Astrocyte (in vitro differentiated cells and primary cell): ENCODE measurements at regions not wholly inside any gene's neighbourhood (a gene's known extent, or its start where the extent isn't known, plus 50 kb on each side); places are given as distances from the start of the nearest gene placed in this dataset.

ENCODE experiments used
- DNase-seq: peaks from one replicate; pipeline ENCODE4 v3.0.0-alpha.2; 2010; ENCODE audit warnings: low read depth
- FAIRE-seq: peaks from 2 replicates; lab custom pipeline; 2011; peaks lifted over from hg19 to GRCh38; lab: Jason Lieb, UNC
- H2AFZ ChIP-seq: 2 replicates; pipeline ENCODE4 v1.6.0; 2012; ENCODE audit warnings: low read depth, low read length, inconsistent platforms
- H3K27ac ChIP-seq: 2 replicates; pipeline ENCODE4 v1.5.1; 2011; ENCODE audit warnings: low read depth, low read length, inconsistent platforms
- H3K27me3 ChIP-seq: 2 replicates; pipeline ENCODE4 v1.6.0; 2011; ENCODE audit warnings: low read length, inconsistent platforms; ENCODE audit not compliant: insufficient read depth
- H3K36me3 ChIP-seq: 2 replicates; pipeline ENCODE4 v1.5.1; 2011; ENCODE audit warnings: low read length, inconsistent platforms; ENCODE audit not compliant: insufficient read depth
- H3K4me1 ChIP-seq: 2 replicates; pipeline ENCODE4 v1.5.1; 2011; ENCODE audit warnings: low read length, inconsistent platforms; ENCODE audit not compliant: insufficient read depth
- H3K4me2 ChIP-seq: 2 replicates; pipeline ENCODE4 v1.6.0; 2012; ENCODE audit warnings: low read length, inconsistent platforms
- H3K4me3 ChIP-seq: 2 replicates; pipeline ENCODE4 v1.5.1; 2011; ENCODE audit warnings: low read depth, mild to moderate bottlenecking, low read length, inconsistent platforms; ENCODE audit not compliant: insufficient read depth
- H3K79me2 ChIP-seq: 2 replicates; pipeline ENCODE4 v1.6.0; 2012; ENCODE audit warnings: mild to moderate bottlenecking, low read length, inconsistent platforms; ENCODE audit not compliant: insufficient read depth
- H3K9ac ChIP-seq: 2 replicates; pipeline ENCODE4 v1.6.0; 2012; ENCODE audit warnings: mild to moderate bottlenecking, low read length, inconsistent platforms
- H3K9me3 ChIP-seq: 2 replicates; pipeline ENCODE4 v1.5.1; 2012; ENCODE audit warnings: low read depth, mild to moderate bottlenecking, low read length, inconsistent platforms; ENCODE audit not compliant: insufficient read depth
- H4K20me1 ChIP-seq: 2 replicates; pipeline ENCODE4 v1.6.0; 2012; ENCODE audit warnings: low read length, inconsistent platforms; ENCODE audit not compliant: insufficient read depth
- H3K27ac Mint-ChIP-seq: one replicate; pipeline ENCODE4 v1.8.0; 2021; ENCODE audit warnings: mild to moderate bottlenecking, mixed read lengths; ENCODE audit not compliant: unreplicated experiment
- H3K27me3 Mint-ChIP-seq: one replicate; pipeline ENCODE4 v1.8.0; 2021; ENCODE audit warnings: low read depth, mixed read lengths; ENCODE audit not compliant: unreplicated experiment
- H3K36me3 Mint-ChIP-seq: one replicate; pipeline ENCODE4 v1.8.0; 2021; ENCODE audit warnings: low read depth, mixed read lengths; ENCODE audit not compliant: unreplicated experiment
- H3K4me1 Mint-ChIP-seq: one replicate; pipeline ENCODE4 v1.8.0; 2021; ENCODE audit warnings: low read depth, mixed read lengths; ENCODE audit not compliant: unreplicated experiment
- H3K4me3 Mint-ChIP-seq: one replicate; pipeline ENCODE4 v1.8.0; 2021; ENCODE audit warnings: mild to moderate bottlenecking, moderate library complexity, mixed read lengths; ENCODE audit not compliant: unreplicated experiment
- H3K9me3 Mint-ChIP-seq: one replicate; pipeline ENCODE4 v1.8.0; 2021; ENCODE audit warnings: mild to moderate bottlenecking, mixed read lengths; ENCODE audit not compliant: unreplicated experiment
- EZH2 ChIP-seq: IDR thresholded peaks from 2 replicates; pipeline ENCODE4 v1.6.1; 2012; ENCODE audit warnings: mild to moderate bottlenecking, low read length, inconsistent platforms; ENCODE audit not compliant: insufficient read depth
- TF ChIP-seq, protein P1 (sequence below): IDR thresholded peaks from 2 replicates; pipeline ENCODE4 v1.5.1; 2011; ENCODE audit warnings: low read depth, mild to moderate bottlenecking, inconsistent platforms, low read length, moderate library complexity; ENCODE audit not compliant: insufficient read depth

DNA sequence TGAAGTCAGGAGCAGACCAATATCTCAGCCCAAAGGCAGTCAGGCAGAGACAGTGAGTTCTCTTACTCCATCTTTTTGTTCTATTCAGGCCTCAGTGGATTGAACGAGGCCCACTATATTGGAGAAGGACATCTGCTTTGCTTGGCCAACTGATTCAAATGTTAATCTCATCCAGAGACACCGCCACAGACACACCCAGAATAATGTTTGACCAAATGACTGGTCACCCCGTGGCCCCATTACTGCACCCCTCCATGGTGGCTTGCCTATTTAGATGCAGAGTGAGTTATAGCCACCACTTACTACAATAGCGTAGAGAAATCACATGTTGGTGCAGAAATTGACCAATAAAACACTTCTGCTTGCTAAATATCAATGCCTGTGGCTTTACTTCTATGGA, 88.1 kb downstream of the HRH4 start:
- no peak for DNase-seq
- no peaks in the 10 kb centered on the region for H3K9me3 Mint-ChIP-seq
- no peak overlapping the region for H3K27ac Mint-ChIP-seq
- H3K4me1 ChIP-seq = no peaks in the 10 kb centered on the region
- no peak overlapping the region for H3K9ac ChIP-seq
- H3K4me1 Mint-ChIP-seq = no peaks in the 10 kb centered on the region
- FAIRE-seq = no peak
- H3K4me2 ChIP-seq = no peak overlapping the region
- no peak overlapping the region for H3K27ac ChIP-seq
- no peaks in the 10 kb centered on the region for H3K9me3 ChIP-seq
- H3K36me3 Mint-ChIP-seq = no peaks in the 10 kb centered on the region
- no peaks in the 10 kb centered on the region for H3K27me3 ChIP-seq
- H3K4me3 ChIP-seq = no peak overlapping the region
- no peaks in the 10 kb centered on the region for H3K36me3 ChIP-seq
- no peaks in the 10 kb centered on the region for H3K79me2 ChIP-seq
- no peak overlapping the region for H2AFZ ChIP-seq
- H3K27me3 Mint-ChIP-seq = no peaks in the 10 kb centered on the region
- no peak for TF ChIP-seq EZH2
- TF ChIP-seq, protein P1, sequence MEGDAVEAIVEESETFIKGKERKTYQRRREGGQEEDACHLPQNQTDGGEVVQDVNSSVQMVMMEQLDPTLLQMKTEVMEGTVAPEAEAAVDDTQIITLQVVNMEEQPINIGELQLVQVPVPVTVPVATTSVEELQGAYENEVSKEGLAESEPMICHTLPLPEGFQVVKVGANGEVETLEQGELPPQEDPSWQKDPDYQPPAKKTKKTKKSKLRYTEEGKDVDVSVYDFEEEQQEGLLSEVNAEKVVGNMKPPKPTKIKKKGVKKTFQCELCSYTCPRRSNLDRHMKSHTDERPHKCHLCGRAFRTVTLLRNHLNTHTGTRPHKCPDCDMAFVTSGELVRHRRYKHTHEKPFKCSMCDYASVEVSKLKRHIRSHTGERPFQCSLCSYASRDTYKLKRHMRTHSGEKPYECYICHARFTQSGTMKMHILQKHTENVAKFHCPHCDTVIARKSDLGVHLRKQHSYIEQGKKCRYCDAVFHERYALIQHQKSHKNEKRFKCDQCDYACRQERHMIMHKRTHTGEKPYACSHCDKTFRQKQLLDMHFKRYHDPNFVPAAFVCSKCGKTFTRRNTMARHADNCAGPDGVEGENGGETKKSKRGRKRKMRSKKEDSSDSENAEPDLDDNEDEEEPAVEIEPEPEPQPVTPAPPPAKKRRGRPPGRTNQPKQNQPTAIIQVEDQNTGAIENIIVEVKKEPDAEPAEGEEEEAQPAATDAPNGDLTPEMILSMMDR = no peak
- no peak overlapping the region for H3K4me3 Mint-ChIP-seq
- no peaks in the 10 kb centered on the region for H4K20me1 ChIP-seq

DNA sequence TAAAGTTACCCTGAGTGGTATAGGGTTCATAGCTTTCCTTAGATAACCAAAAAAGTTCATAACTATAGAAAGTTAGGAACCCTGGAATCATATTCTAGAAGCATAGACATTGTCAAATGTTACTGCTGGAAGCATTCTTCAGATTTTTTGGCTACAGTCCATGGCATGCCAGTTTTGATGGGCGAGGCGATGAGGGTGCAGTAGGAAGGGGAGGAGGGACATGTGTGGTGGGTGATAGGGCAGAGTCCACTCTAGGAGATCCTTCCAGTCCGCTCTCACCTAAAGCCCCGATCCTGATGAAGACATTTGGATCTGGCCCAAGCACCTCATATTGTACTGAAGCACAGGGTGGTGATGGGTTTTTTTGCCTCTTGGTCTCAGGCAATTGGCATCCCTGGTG, 91.8 kb downstream of the HRH4 start:
- Histone ChIP-seq H3K27me3 (no peaks in the 10 kb centered on the region), H3K4me3 (no peak overlapping the region), H3K9me3 (no peaks in the 10 kb centered on the region), H3K79me2 (no peaks in the 10 kb centered on the region), H4K20me1 (no peaks in the 10 kb centered on the region), H3K4me1 (no peaks in the 10 kb centered on the region), H3K27ac (no peak overlapping the region), H3K4me2 (no peak overlapping the region), H3K9ac (no peak overlapping the region), H2AFZ (no peak overlapping the region), H3K36me3 (no peaks in the 10 kb centered on the region)
- no peaks in the 10 kb centered on the region for H3K4me1 Mint-ChIP-seq
- FAIRE-seq (no peak), DNase-seq (no peak)
- TF ChIP-seq EZH2 = no peak
- TF ChIP-seq, protein P1 = no peak
- H3K4me3 Mint-ChIP-seq = no peak overlapping the region
- no peaks in the 10 kb centered on the region for H3K36me3 Mint-ChIP-seq
- H3K27ac Mint-ChIP-seq = no peak overlapping the region
- H3K27me3 Mint-ChIP-seq = no peaks in the 10 kb centered on the region
- no peaks in the 10 kb centered on the region for H3K9me3 Mint-ChIP-seq

DNA sequence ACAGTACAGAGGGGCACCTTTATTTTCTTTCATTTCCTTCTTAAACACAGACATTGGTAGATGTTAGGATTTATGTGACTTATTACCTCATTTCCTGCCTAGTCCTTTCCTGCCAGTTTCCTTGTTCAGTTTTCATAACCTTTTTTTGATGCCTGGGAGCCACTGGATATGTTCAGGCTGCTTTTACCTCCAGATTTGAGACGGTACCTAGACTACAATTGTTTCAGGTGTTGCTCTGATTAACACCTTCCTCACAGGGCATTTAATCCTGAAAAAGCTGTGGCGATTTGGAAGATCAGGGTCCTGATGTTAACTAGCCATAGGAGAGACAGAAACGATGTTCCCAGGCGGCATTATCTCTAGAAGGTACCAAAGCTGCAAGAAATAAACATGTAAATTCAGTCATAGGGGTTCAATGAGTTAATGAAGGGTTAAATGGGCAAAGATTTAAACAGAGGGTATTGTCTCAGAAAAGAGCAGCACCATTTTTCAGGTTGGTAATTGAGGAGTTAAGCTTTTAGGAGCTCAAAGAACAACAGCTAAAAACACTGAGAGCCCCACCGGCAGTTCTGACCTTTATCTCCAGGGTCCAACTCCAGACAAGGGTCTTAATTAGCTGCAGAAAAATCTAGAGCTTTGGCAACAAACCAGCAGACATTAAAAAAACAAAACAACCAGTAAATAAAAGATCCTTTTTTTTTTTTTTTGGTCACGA, 93.3 kb downstream of the HRH4 start:
- H2AFZ ChIP-seq = no peak overlapping the region

More for the DNA sequence above, 93.3 kb downstream of the HRH4 start:
- H3K27ac Mint-ChIP-seq = no peak overlapping the region
- no peaks in the 10 kb centered on the region for H3K9me3 ChIP-seq
- no peaks in the 10 kb centered on the region for H3K36me3 Mint-ChIP-seq
- H3K4me1 Mint-ChIP-seq = no peaks in the 10 kb centered on the region
- H3K4me1 ChIP-seq = no peaks in the 10 kb centered on the region
- no peak overlapping the region for H3K27ac ChIP-seq
- no peaks in the 10 kb centered on the region for H3K79me2 ChIP-seq
- H3K27me3 Mint-ChIP-seq = no peaks in the 10 kb centered on the region
- no peak overlapping the region for H3K4me3 Mint-ChIP-seq
- DNase-seq = no peak
- no peak overlapping the region for H3K9ac ChIP-seq
- H3K4me3 ChIP-seq = no peak overlapping the region
- H4K20me1 ChIP-seq = no peaks in the 10 kb centered on the region
- no peak for FAIRE-seq
- no peaks in the 10 kb centered on the region for H3K36me3 ChIP-seq
- no peaks in the 10 kb centered on the region for H3K9me3 Mint-ChIP-seq
- H3K4me2 ChIP-seq = no peak overlapping the region
- H3K27me3 ChIP-seq = no peaks in the 10 kb centered on the region
- no peak for TF ChIP-seq EZH2
- TF ChIP-seq, protein P1 = no peak
